Neuronal stem cell (in vitro differentiated cells): ENCODE measurements at regions not wholly inside any gene's neighbourhood (a gene's known extent, or its start where the extent isn't known, plus 50 kb on each side); places are given as distances from the start of the nearest gene placed in this dataset.

Experiments used
- DNase-seq: peaks from one replicate; pipeline ENCODE4 v3.0.0-alpha.2; 2013; ENCODE audit warnings: low spot score
- H2AFZ ChIP-seq: one replicate; pipeline ENCODE4 v1.6.1; 2013; ENCODE audit warnings: mild to moderate bottlenecking, low read length, inconsistent platforms
- H2AK5ac ChIP-seq: 2 replicates; pipeline ENCODE4 v1.6.1; 2013; ENCODE audit warnings: low read depth, mild to moderate bottlenecking, inconsistent platforms, low read length, moderate library complexity, mixed read lengths
- H2BK120ac ChIP-seq: 2 replicates; pipeline ENCODE4 v1.6.1; 2013; ENCODE audit warnings: low read depth, mild to moderate bottlenecking, inconsistent platforms, low read length, moderate library complexity, mixed read lengths
- H2BK12ac ChIP-seq: one replicate; pipeline ENCODE4 v1.6.1; 2013; ENCODE audit warnings: low read length, inconsistent platforms
- H2BK15ac ChIP-seq: 2 replicates; pipeline ENCODE4 v1.6.1; 2013; ENCODE audit warnings: mild to moderate bottlenecking, low read length, inconsistent platforms, mixed read lengths
- H2BK5ac ChIP-seq: one replicate; pipeline ENCODE4 v1.6.1; 2013; ENCODE audit warnings: inconsistent platforms, mild to moderate bottlenecking, low read length, moderate library complexity
- H3K14ac ChIP-seq: one replicate; pipeline ENCODE4 v1.6.1; 2013; ENCODE audit warnings: low read length, inconsistent platforms
- H3K18ac ChIP-seq: 2 replicates; pipeline ENCODE4 v1.6.1; 2013; ENCODE audit warnings: low read length, inconsistent platforms
- H3K23ac ChIP-seq: 2 replicates; pipeline ENCODE4 v1.6.1; 2013; ENCODE audit warnings: low read depth, mild to moderate bottlenecking, mixed read lengths, low read length, inconsistent platforms; ENCODE audit not compliant: poor library complexity
- H3K27ac ChIP-seq: replicated peaks from 3 replicates; pipeline ENCODE4 v1.5.1; 2013; ENCODE audit warnings: low read length, inconsistent platforms
- H3K27me3 ChIP-seq, 3 experiments: 2 replicates each; pipeline ENCODE4 v1.6.1; 2013; ENCODE audit warnings: low read length in 3 of 3, mild to moderate bottlenecking in 2 of 3, inconsistent platforms in 1 of 3, low read depth in 1 of 3, mixed read lengths in 1 of 3, moderate library complexity in 1 of 3; ENCODE audit not compliant: control insufficient read depth in 3 of 3, insufficient read depth in 3 of 3
- H3K36me3 ChIP-seq, 2 donors: replicated peaks in 1 of 2; 2 replicates each; pipeline ENCODE4 v1.6.1; 2013; ENCODE audit warnings: low read length in 2 of 2; ENCODE audit not compliant: control insufficient read depth in 2 of 2, insufficient read depth in 2 of 2
- H3K4ac ChIP-seq: 2 replicates; pipeline ENCODE4 v1.6.1; 2013; ENCODE audit warnings: inconsistent platforms, mild to moderate bottlenecking, low read length, moderate library complexity
- H3K4me1 ChIP-seq, 2 donors: 1 replicate in 1 of 2; 2 replicates in 1 of 2; pipeline ENCODE4 v1.6.1; 2013; ENCODE audit warnings: low read length in 2 of 2, low read depth in 1 of 2; ENCODE audit not compliant: control insufficient read depth in 2 of 2, insufficient read depth in 1 of 2
- H3K4me2 ChIP-seq: one replicate; pipeline ENCODE4 v1.6.1; 2013; ENCODE audit warnings: mild to moderate bottlenecking, low read length, inconsistent platforms; ENCODE audit not compliant: insufficient read depth, poor library complexity, severe bottlenecking
- H3K4me3 ChIP-seq, 2 donors: 2 replicates each; pipeline ENCODE4 v1.5.1; 2013; ENCODE audit warnings: low read length in 2 of 2, mild to moderate bottlenecking in 2 of 2, inconsistent platforms in 1 of 2, moderate library complexity in 1 of 2
- H3K79me1 ChIP-seq: one replicate; pipeline ENCODE4 v1.6.1; 2013; ENCODE audit warnings: low read depth, mild to moderate bottlenecking, inconsistent platforms, low read length, moderate library complexity
- H3K9ac ChIP-seq: one replicate; pipeline ENCODE4 v1.6.1; 2013; ENCODE audit warnings: mild to moderate bottlenecking, low read depth, low read length, inconsistent platforms; ENCODE audit not compliant: poor library complexity
- H3K9me3 ChIP-seq, 2 donors: replicated peaks in 1 of 2; 2 replicates each; pipeline versions ENCODE3 to v1.6.1; 2013; ENCODE audit warnings: low read length in 2 of 2, mild to moderate bottlenecking in 2 of 2, inconsistent platforms in 1 of 2, low read depth in 1 of 2, mixed read lengths in 1 of 2, moderate library complexity in 1 of 2; ENCODE audit not compliant: control insufficient read depth in 2 of 2, insufficient read depth in 1 of 2
- H4K8ac ChIP-seq: one replicate; pipeline ENCODE4 v1.6.1; 2013; ENCODE audit warnings: low read depth, mild to moderate bottlenecking, inconsistent platforms, low read length, moderate library complexity
- H4K91ac ChIP-seq: one replicate; pipeline ENCODE4 v1.6.1; 2013; ENCODE audit warnings: low read length, low read depth, mild to moderate bottlenecking, inconsistent platforms; ENCODE audit not compliant: poor library complexity
- WGBS, 2 donors: extraction: QIAGEN DNeasy Blood & Tissue Kit; methylation state at CpG; one replicate each; pipeline ENCODE4 v1.1.7; 2013; ENCODE audit warnings: missing lambda C conversion rate in 2 of 2, mixed read lengths in 1 of 2; ENCODE audit not compliant: insufficient read length in 2 of 2, insufficient replicate concordance in 1 of 2; ENCODE audit errors: extremely low coverage in 2 of 2; 5-methylcytosine and 5-hydroxymethylcytosine counted together

- no peak overlapping the region for H3K4ac ChIP-seq
- H3K27ac ChIP-seq: no peak overlapping the region
- WGBS, 2 donors: no CpG with 5 or more reads among the region's 1 CpG
- H2AK5ac ChIP-seq: no peak overlapping the region
- no peak overlapping the region for H3K14ac ChIP-seq
- H3K4me2 ChIP-seq: no peak overlapping the region
- H3K4me1 ChIP-seq: no peaks in the 10 kb centered on the region
- H3K36me3 ChIP-seq: no peaks in the 10 kb centered on the region
- no peak overlapping the region for H3K9ac ChIP-seq
- no peak overlapping the region for H2BK12ac ChIP-seq
- no peak overlapping the region for H3K4me3 ChIP-seq
- no peak overlapping the region for H2BK120ac ChIP-seq
- H2BK5ac ChIP-seq: no peak overlapping the region
- DNase-seq: no peak
- no peaks in the 10 kb centered on the region for H3K9me3 ChIP-seq
- no peak overlapping the region for H4K8ac ChIP-seq
- H2AFZ ChIP-seq: no peak overlapping the region
- H3K27me3 ChIP-seq: no peaks in the 10 kb centered on the region
- no peak overlapping the region for H4K91ac ChIP-seq
- H3K23ac ChIP-seq: no peak overlapping the region
- H2BK15ac ChIP-seq: no peak overlapping the region
- H3K79me1 ChIP-seq: no peaks in the 10 kb centered on the region
- H3K18ac ChIP-seq: no peak overlapping the region
Observed at GRCh38 chr4:64216741-64217140, 192.5 kb downstream of the TECRL start.

- no peak overlapping the region for H3K4me3 ChIP-seq
- no peak overlapping the region for H2BK15ac ChIP-seq
- H2AK5ac ChIP-seq: no peak overlapping the region
Observed at GRCh38 chr4:64205376-64205775, 203.9 kb downstream of the TECRL start.

GRCh38 chr4:64200001-64200555 lies 209.2 kb downstream of the TECRL start:
- Histone ChIP-seq H2BK5ac (no peak overlapping the region), H3K4me3 (no peak overlapping the region), H3K9me3 (no peaks in the 10 kb centered on the region), H3K79me1 (no peaks in the 10 kb centered on the region), H3K9ac (no peak overlapping the region), H2BK12ac (no peak overlapping the region), H3K4me2 (no peak overlapping the region), H4K91ac (no peak overlapping the region), H2AK5ac (no peak overlapping the region), H3K4me1 (no peaks in the 10 kb centered on the region), H3K36me3 (no peaks in the 10 kb centered on the region), H3K23ac (no peak overlapping the region), H3K14ac (no peak overlapping the region), H3K18ac (no peak overlapping the region), H2BK15ac (no peak overlapping the region), H3K4ac (no peak overlapping the region), H2AFZ (peak overlapping the region; percentile 46), H4K8ac (peak overlapping the region; percentile 3), H2BK120ac (no peak overlapping the region), H3K27ac (no peak overlapping the region), H3K27me3 (no peaks in the 10 kb centered on the region)
- WGBS, 2 donors: no CpG with 5 or more reads among the region's 2 CpGs
- no peak for DNase-seq

More at GRCh38 chr4:64205376-64205775, 203.9 kb downstream of the TECRL start:
- H3K4me1 ChIP-seq: no peaks in the 10 kb centered on the region
- H3K4me2 ChIP-seq: no peak overlapping the region
- H3K14ac ChIP-seq: no peak overlapping the region
- no CpG with 5 or more reads among the region's 3 CpGs for WGBS, 2 donors
- no peak overlapping the region for H2BK12ac ChIP-seq
- no peaks in the 10 kb centered on the region for H3K36me3 ChIP-seq
- DNase-seq: no peak
- no peaks in the 10 kb centered on the region for H3K79me1 ChIP-seq
- no peak overlapping the region for H3K4ac ChIP-seq
- H2AFZ ChIP-seq: no peak overlapping the region
- H4K8ac ChIP-seq: no peak overlapping the region
- peaks cover 0 to 4% of the 10 kb centered on the region in 2 donors for H3K9me3 ChIP-seq
- H2BK120ac ChIP-seq: no peak overlapping the region
- no peak overlapping the region for H3K23ac ChIP-seq
- H3K27me3 ChIP-seq: no peaks in the 10 kb centered on the region
- H3K18ac ChIP-seq: no peak overlapping the region
- no peak overlapping the region for H2BK5ac ChIP-seq
- H3K27ac ChIP-seq: no peak overlapping the region
- H4K91ac ChIP-seq: no peak overlapping the region
- no peak overlapping the region for H3K9ac ChIP-seq

- Histone ChIP-seq H2AK5ac (no peak overlapping the region), H3K18ac (no peak overlapping the region), H4K91ac (no peak overlapping the region), H3K23ac (no peak overlapping the region), H3K9me3 (no peaks in the 10 kb centered on the region), H3K4me3 (no peak overlapping the region), H3K79me1 (no peaks in the 10 kb centered on the region), H2AFZ (no peak overlapping the region), H3K27me3 (no peaks in the 10 kb centered on the region), H3K27ac (no peak overlapping the region), H3K9ac (no peak overlapping the region), H3K4ac (no peak overlapping the region), H4K8ac (no peak overlapping the region), H3K14ac (no peak overlapping the region), H2BK5ac (no peak overlapping the region), H3K4me1 (no peaks in the 10 kb centered on the region), H3K36me3 (no peaks in the 10 kb centered on the region), H2BK15ac (no peak overlapping the region), H2BK12ac (no peak overlapping the region), H2BK120ac (no peak overlapping the region), H3K4me2 (no peak overlapping the region)
- no peak for DNase-seq
- no CpG with 5 or more reads among the region's 1 CpG for WGBS, 2 donors
Observed at GRCh38 chr4:64195582-64195981, 213.7 kb downstream of the TECRL start.
